ENCODE measurements at regions not wholly inside any gene's neighbourhood (a gene's known extent, or its start where the extent isn't known, plus 50 kb on each side); places are given as distances from the start of the nearest gene placed in this dataset.
"Not testable (repeated sequence)": the region's sequence is repeated elsewhere in the genome, so short reads cannot be mapped to it uniquely, and the experiment has no call there.

DNA sequence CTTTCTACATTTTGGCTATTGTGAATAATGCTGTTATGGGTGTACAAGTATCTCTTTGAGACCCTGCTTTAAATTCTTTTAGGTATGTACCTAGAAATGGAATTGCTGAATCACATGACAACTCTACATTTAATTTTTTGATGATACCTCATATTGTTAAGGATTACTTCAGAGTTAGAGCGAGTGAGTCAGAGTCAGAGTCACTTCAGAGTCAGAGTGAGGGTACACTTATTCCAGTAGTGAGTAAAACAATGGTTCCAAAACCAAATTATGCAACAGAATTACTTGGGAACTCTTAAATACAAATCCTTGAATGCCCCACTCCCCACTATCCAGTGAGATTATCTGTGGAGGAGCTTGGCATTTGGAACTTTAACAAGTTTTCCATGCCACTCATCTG is 50.3 kb upstream of the SNRK start:
- no peak for DNase-seq (ENCODE audit: low read depth, low spot score)

GRCh38 chr3:43233062-43233461 is 53.3 kb upstream of the SNRK start:
- no peak for DNase-seq (ENCODE audit: low read depth, low spot score)

- no peak for DNase-seq (ENCODE audit: low read depth, low spot score)
These were observed 54.9 kb upstream of the SNRK start for GRCh38 chr3:43231276-43232000.

DNA sequence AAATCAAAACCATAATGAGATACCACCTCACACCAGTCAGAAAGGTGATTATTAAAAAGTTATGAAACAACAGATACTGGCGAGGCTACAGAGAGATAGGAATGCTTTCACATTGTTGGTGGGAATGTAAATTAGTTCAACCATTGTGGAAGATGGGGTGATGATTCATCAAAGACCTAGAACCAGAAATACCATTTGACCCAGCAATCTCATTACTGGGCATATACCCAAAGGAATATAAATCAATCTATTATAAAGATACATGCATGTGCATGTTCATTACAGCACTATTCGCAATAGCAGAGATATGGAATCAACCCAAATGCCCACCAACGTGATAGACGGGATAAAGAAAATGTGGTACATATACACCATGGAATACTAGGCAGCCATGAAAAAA is 56.5 kb upstream of the SNRK start:
- DNase-seq (ENCODE audit: low read depth, low spot score): not testable (repeated sequence)

GRCh38 chr3:43227685-43228084 is 58.7 kb upstream of the SNRK start:
- DNase-seq (ENCODE audit: low read depth, low spot score): not testable (repeated sequence)

DNA sequence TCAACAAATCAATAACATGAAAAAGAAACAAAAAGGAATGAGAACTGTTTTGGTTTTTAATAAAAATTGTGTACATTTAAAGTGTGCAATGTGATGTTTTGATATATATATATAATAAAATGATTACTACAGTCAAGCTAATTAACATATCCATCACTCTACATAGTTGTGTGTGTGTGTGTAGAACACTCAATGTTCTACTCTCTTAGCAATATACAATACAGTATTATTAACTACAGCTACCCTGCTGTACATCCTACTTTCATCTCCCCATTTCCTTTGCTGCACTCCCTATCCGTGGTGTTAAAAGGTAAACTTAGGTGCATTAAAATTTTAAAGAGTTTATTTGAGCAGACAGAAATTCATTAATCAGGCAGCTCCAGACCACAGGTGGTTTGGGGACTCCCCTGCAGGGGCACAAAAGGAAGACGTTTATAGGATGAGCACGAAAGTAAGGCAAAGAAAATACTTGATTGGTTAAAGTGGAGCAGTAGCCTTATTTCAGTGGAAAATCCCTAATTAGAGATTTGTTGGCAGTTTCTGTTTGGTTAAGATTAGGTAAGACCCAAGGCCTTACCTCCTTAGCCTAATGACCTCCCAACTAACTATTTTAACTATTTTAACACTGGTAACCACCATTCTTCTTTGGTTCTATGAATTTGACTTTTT is 61.8 kb upstream of the SNRK start:
- DNase-seq (ENCODE audit: low read depth, low spot score): no peak

DNA sequence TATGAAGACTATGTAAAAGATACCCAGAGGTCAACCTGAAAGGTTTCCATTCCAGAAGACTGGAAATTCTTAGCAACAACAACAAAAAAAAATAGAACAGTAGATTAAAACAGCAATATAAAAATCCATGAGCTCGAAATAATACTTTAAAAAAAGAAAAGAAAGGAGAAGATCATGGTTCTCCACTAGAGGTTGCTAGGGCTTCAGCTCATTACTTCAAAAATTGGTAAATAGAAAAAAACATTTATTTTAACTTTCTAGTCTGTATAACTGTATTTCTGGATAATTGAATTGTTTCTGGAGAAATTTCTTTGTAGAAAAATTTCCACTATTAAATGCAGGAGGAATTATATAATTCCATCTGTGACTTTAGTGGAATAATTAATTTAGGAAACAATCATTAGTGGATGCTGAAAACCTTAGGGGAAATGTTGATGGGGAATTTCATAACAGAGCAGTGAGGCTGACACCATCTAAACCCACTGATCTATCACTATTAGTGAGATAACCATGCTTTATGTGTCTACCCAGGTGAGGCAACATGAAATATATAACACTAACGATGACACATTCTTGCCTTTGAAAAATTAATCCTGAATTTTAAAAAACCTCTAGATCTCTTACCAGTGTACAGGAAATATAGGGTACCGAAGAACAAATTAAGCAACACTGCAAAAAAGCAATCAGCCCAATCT is 62.5 kb upstream of the SNRK start:
- DNase-seq (ENCODE audit: low read depth, low spot score): no peak

GRCh38 chr3:43222590-43222989 is 63.8 kb upstream of the SNRK start:
- no peak for DNase-seq (ENCODE audit: low read depth, low spot score)

GRCh38 chr3:43221076-43221475 is 65.3 kb upstream of the SNRK start:
- DNase-seq (ENCODE audit: low read depth, low spot score): no peak

GRCh38 chr3:43219616-43220015 is 66.7 kb upstream of the SNRK start:
- DNase-seq (ENCODE audit: low read depth, low spot score): no peak

- no peak for DNase-seq (ENCODE audit: low read depth, low spot score)
These were observed 67.4 kb upstream of the SNRK start for GRCh38 chr3:43218921-43219320.

DNA sequence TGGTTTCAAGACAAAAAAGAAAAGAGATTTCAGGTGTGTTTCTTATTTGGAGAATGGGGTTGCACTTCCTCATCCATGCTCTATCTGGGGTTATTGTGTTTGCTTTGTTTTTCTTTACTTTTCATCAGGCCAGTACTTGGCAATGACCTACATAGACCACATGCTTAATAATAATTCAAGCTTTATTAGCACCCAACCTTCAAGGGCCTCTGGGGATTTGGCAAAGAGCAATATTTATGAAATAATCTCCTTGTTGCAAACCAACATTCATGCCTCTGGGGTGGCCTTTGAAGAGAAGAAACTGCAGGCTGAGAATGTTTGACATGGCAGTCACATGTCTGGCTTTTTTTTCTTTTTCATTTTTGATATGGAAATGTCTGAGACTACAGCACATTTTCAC is 68.2 kb upstream of the SNRK start:
- DNase-seq (ENCODE audit: low read depth, low spot score): no peak

GRCh38 chr3:43217633-43218032 is 68.7 kb upstream of the SNRK start:
- no peak for DNase-seq (ENCODE audit: low read depth, low spot score)

DNA sequence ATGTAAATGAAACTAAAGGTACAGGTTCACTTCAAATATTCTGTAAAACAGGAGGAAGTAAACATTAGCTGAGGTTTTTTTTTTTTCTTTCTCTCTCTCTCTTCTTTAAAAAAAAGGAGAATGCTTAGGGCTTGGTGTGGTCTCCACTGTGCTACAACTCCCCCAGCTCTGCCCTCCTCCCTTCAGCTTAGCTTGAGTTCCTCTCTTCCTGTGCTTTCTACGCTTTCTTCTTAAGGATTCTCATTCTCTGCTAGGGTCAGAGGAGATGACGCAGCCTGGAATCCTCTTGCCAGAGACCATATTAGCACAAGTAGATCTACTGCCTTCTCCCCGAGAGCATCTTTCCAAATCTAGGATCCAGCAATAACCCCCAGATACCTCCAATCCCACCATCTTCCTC is 69.1 kb upstream of the SNRK start:
- no peak for DNase-seq (ENCODE audit: low read depth, low spot score)

DNA sequence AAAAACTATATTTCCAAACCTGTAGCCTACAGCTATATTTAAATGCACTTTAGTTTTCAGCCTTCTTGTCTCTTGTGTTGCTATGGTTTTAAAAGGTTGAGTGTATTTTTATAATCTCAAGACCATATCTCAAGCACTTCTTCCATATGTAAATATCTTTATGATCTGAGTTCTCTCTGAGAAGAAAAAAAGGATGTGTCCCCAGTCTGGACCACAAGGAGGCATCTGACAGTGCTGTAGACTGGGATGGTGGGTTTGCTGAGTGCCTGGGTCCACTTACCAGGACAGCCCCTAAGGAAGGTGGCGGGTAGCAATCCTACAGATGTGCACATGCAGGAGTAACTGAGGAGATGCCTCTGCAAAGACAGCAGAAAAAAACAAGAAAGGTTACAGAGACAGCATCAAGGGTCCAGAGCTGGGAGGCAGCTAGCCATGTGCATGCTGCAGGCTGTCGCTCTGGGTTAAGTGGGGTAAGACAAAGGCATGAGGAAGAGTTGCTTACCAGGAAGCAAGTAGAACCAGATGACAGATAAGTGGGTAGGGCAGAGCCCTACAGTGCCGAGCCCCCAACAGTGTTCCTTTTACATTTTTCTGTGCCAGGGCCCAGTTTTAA is 70.6 kb upstream of the SNRK start:
- no peak for DNase-seq (ENCODE audit: low read depth, low spot score)

DNA sequence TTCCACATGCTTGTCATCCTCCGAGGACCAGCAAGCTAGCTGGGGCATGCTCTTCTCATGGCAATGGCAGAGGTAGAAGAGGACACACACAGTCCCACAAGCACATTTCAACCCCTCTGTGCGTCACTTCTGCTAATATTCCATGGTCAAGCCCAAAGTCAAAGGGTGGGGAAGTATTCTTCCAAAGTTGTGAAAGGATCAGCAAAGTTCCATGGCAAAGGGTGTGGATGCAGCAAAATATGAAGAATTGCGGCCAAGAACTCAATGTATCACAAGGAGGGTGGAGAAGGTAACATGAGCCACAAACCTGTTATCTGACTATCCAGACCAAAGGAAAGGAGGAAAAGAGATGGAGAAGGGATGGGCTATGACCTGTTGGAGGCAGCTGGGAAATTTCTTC is 71.2 kb upstream of the SNRK start:
- no peak for DNase-seq (ENCODE audit: low read depth, low spot score)

- DNase-seq (ENCODE audit: low read depth, low spot score): no peak
These were observed 71.7 kb upstream of the SNRK start for GRCh38 chr3:43214616-43215015.

- DNase-seq (ENCODE audit: low read depth, low spot score): no peak
These were observed 72.7 kb upstream of the SNRK start for GRCh38 chr3:43213631-43214030.

GRCh38 chr3:43212914-43213611 is 73.3 kb upstream of the SNRK start:
- no peak for DNase-seq (ENCODE audit: low read depth, low spot score)

DNA sequence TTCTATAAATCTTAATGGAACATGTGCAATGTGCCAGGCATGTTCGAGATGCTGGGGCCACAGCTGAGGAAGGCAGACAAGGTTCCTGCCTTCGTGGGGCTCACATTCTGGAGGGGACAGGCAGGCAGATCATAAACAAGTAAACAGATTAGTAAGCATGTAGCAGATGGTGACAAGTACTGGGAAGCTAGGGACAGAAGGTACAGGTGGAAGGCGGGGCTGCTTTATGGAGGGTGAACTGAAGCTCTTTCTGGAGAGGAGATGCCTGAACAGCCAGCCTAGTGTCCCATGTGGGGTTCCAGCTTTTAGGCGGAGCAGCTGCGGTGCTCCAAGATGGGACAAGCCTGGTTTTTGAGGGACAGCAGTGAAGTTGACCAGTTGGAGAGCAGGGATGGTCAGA is 74.7 kb upstream of the SNRK start:
- no peak for DNase-seq (ENCODE audit: low read depth, low spot score)

Data from pulmonary artery endothelial cell (primary cell).